GM19328 (cell line): ENCODE measurements at regions not wholly inside any gene's neighbourhood (a gene's known extent, or its start where the extent isn't known, plus 50 kb on each side); places are given as distances from the start of the nearest gene placed in this dataset.
"Not testable (repeated sequence)": the region's sequence is repeated elsewhere in the genome, so short reads cannot be mapped to it uniquely, and the experiment has no call there.

ENCODE experiments used
- ATAC-seq: cut with Tn5 transposase; IDR thresholded peaks from one replicate; pipeline ENCODE4 v1.9.1; 2021; ENCODE audit warnings: mild to moderate bottlenecking, moderate library complexity; ENCODE audit not compliant: unreplicated experiment

- no peak for ATAC-seq
Measured at GRCh38 chr2:136715146-136715545, 50.2 kb upstream of the THSD7B start.

- no peak for ATAC-seq
Measured at GRCh38 chr2:136714452-136714951, 50.8 kb upstream of the THSD7B start.

GRCh38 chr2:136713739-136714138 is 51.6 kb upstream of the THSD7B start:
- ATAC-seq = no peak

DNA sequence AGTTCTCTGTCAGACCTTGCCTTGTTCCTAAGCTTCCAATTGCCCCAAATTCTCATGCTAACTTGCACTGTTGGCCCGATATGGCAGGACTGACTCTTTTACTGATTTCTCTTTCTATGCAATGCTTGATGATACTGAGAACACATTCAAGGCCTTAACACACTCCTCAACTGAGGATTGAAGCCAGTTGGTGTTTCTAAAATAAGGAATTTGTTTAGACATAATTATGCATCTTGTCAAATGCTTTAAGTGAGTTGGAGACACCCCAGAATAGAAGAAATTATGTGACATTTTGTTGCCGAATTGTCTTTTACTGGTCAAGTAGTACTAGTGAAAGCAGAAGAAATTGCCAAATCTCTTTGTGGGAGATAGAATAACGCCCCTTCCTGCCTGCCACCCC is 60.0 kb upstream of the THSD7B start:
- no peak for ATAC-seq

DNA sequence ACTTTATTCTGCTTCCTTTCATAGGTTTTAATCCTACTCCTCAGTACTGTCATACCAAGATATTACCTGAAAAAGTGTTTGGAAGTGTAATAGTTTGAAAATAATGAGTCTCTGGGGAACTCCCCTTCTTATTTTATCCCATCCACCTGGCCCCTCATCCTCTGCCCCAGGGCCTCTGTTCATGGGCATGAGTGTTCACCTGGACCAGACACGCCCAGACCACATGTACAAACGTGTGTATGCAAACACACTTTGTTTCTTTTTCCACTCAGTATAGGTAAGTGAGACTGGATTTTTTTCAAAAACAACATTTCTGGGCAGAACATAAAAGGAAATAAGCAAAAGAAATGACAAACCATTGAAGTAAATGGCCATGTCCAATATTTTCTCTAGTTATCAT is 62.1 kb upstream of the THSD7B start:
- ATAC-seq = no peak

DNA sequence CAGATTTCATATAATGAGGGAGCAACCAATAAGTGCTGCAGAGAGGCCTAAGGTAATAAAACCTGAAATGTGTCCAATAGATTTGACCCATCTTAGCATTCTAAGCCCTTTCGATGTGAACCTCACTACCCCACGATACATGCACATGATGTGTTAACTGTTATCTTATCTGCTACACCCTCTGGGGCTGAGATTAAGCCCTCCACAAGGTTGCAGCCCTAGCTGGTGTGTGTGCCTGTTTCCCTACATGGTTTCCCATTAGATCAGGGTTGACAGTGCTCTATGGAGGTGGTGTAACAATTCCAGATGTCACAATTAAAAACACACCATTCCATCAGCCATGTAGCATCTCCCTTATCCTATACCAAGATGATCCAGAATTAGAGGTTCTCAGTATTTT is 68.9 kb upstream of the THSD7B start:
- ATAC-seq = no peak

DNA sequence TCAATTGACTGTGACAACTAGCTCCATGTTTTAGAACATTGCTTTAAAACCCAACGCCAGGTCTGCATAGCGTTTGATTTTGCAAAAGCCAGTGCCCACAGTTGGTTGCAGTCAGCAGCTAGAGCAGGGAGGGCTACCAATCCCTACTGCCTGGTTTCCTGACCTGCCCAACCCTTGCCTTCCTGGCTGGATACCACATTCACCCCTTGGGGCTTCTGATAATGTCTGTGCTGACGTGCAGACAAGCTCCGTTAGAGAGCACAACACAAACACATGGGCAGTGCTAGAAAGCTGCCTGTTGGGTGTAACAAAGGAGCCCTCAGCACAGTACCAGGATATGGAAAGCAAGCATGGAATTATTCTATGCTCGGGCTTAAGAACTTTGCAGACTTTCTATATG is 71.4 kb upstream of the THSD7B start:
- ATAC-seq = no peak

DNA sequence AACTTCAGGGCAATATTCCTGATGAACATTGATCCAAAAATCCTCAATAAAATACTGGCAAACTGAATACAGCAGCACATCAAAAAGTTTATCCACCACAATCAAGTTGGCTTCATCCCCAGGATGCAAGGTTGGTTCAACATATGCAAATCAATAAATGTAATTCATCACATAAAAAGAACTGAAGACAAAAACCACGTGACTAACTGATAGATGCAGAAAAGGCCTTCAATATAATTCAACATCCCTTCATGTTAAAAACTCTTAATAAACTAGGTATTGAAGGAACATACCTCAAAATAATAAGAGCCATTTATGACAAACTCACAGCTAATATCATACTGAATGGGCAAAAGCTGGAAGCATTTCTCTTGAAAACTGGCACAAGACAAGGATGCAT is 85.3 kb upstream of the THSD7B start:
- ATAC-seq = not testable (repeated sequence)

DNA sequence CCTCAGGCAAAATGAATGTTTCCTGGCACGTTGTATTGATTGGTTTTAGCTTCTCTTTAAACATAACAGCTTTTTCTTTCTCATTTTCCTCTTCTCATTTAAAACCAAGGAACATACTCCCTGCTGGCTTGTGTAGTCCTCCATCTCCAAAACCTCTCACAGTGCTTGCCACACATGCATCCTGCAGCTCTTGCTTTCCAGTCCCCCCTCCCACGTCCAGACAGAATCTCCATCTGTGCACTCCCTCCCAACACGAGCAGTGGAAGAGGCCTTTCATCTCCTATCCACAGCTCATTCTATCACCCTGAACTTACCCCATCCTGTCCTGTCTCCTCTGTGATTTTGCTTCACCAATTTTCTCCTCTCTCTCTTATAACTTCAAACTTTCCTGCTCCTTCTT is 99.6 kb upstream of the THSD7B start:
- no peak for ATAC-seq

DNA sequence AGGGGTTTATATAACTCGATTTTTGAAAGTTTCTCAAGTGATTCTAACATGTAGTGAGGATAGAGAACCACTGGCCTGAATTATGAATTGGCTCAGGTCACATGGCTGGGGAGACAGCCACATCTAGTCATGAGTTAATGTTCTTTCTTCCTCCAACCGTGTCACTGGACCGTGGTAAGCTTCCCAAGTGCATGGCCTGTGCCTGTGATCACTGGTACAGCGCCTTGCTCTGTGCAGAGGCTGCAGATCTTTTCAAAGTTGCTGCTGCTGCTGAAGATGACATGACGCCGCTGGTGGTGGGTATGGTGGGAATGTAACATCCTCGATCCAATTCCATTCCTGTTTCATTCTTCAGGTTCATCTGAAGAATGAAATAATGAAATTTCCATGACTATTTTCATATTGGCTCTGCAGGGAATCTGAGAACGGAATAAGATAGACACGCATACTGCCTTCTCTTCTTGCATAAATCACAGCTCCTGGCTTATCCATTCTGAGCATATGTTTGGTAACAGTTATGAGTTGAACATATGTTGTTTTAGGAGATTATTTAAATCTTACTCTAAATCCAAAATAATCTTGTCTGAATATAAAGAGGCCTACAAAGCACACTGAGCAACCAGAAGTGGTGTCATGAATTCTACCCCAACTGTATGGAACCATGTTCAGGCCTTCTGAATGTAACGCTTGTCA is 100.5 kb upstream of the THSD7B start:
- ATAC-seq = no peak

- ATAC-seq = no peak
Measured at GRCh38 chr2:136658201-136658600, 107.1 kb upstream of the THSD7B start.

DNA sequence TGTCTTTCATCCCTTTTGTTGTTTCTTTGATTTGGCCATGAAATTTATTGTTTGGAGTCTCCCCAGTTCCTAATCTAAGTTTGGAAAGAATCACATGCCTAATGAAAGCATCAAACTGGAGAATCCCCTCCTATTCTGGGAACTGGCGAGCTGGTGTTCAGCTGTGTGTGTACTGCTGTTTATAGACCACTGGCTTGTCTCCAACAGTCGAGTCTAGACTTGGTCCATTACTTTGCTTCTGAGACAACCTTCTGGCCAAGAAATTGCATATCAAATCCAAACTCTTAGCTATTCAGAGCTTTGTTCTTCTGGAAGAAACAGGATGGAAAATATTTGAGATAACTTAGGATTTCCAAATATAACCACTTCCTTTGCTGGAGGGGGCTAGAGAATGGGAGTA is 111.5 kb upstream of the THSD7B start:
- no peak for ATAC-seq

DNA sequence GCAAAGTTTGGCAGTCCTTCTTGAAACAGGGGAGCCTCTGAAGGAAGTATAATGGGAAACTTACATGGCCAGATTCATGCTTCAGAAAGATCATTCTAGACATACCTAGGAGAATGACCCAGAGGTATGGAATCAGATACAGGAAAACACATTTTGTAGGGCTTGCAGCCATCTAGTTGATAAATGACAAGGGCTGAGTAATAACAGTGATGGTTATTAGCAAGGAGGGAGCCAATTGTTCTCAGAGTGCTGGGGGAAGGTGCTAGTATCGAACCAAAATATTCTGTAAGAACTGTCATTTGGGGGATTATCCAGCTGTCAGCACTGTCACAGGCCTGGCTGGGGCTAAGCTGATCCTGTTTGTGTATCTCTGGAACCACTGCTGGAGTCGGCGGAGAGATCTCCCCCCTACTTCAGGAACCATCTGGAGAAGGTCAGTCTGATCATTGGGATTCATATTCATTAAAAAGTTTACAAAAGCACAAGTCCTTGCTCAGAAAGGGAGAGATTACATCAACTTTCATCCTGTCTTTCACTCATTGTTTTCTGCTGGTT is 113.8 kb upstream of the THSD7B start:
- ATAC-seq = no peak

DNA sequence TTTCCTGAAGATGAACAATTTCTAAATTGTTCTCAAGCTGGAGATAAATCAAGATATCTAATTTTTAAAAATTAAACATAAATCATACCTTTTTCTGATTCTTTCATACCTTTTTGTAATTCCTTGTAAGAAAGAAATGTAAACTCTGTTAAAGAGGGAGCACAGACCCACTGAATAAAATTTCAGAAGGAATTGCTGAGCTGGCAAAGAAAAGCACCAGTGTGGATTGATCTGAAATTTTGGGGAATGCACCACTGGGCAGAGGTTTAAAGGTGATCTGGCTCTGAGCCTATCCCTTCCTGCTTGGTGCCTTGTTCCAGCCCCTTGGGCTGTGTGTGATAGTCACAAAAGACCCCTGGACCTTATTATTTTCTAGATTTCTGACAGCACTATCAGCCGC is 118.3 kb upstream of the THSD7B start:
- ATAC-seq = no peak

GRCh38 chr2:136645236-136645828 is 120.0 kb upstream of the THSD7B start:
- ATAC-seq = no peak

- ATAC-seq = no peak
Measured at GRCh38 chr2:136639651-136640050, 125.7 kb upstream of the THSD7B start.

- no peak for ATAC-seq
Measured at GRCh38 chr2:136638193-136638592, 127.2 kb upstream of the THSD7B start.

DNA sequence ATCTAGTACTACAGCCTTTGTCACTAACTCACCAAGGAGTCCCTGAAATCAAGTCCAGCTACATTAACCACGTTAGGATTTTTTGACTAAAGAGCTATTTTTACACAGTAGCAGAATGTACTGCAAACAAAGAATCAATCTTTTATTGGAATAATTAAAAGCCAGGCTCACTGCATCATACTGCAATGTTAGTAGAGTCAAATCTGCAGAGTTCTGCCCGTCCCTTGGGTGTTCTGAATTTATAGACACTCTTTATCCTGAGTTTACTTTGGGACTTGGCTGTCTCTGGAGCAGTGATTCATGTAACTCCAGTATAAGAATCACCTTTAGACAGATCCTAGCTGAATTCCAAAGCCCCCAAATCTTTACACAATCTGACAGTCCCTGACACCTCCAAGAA is 127.9 kb upstream of the THSD7B start:
- no peak for ATAC-seq

- ATAC-seq = no peak
Measured at GRCh38 chr2:136628490-136628889, 136.9 kb upstream of the THSD7B start.

- no peak for ATAC-seq
Measured at GRCh38 chr2:136613096-136613495, 152.2 kb upstream of the THSD7B start.

- ATAC-seq = no peak
Measured at GRCh38 chr2:136612079-136612478, 153.3 kb upstream of the THSD7B start.

- no peak for ATAC-seq
Measured at GRCh38 chr2:136611451-136611850, 153.9 kb upstream of the THSD7B start.
